GM19468 (cell line): ENCODE measurements at regions not wholly inside any gene's neighbourhood (a gene's known extent, or its start where the extent isn't known, plus 50 kb on each side); places are given as distances from the start of the nearest gene placed in this dataset.

ENCODE experiments used
- ATAC-seq: cut with Tn5 transposase; IDR thresholded peaks from one replicate; pipeline ENCODE4 v1.9.1; 2021; ENCODE audit warnings: mild to moderate bottlenecking, moderate library complexity, moderate number of reproducible peaks; ENCODE audit not compliant: unreplicated experiment; ENCODE audit errors: extremely low read depth

DNA sequence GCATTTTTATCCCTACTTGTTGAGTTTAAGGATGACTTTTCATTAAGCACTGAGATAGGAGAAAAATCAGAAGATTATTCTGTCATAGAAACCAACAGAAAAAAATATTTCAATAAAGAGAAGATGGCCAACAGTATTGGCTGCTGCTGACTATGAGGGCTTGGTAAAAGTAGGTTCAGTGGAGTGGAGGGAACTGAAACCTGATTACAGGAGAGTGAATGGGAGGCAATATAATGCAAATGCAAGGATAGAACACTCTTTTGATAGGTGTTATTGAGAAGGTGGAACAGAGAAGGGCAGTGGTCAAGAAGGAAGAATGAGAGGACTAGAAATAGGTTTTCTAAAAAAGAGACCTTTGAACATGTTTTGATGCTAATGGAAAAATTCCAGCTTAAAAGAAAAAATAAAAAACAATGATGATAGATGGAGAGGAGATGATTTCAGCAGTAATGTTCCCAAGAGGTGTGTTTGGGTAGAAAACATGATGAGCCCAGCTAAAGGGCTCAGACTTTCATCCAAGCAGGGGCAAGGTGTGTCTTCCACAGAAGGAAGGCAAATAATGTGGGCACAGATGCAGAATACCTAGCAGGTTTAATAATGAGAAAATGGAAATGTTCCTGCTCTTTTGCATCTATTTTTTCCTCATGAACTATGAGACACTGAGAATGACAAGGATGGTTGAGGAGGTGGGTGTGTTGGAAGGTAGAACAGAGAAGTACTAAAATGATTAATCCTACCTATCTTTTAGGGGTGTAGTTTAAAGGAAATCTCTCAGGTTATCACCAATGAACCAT, 397.9 kb upstream of the GOLIM4 start:
- ATAC-seq, result no peak

DNA sequence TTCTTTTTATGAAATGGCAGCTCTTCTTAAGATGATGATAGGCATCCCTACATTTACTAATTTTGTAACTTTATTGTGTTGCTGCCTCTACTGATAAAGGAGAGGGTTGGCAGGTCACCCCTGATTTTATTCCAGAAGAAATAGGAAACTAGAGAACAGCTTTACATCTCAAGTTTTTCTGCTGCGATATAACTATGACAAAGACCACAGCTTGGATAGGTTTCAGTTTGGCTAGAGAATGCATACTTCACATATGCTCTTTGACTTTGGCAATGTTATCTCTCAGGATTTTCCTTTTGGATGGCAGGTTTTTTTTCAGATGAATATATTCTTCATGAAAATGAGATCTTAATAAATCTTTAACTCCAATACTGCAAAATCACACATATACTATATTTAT, 395.3 kb upstream of the GOLIM4 start:
- no peak for ATAC-seq

DNA sequence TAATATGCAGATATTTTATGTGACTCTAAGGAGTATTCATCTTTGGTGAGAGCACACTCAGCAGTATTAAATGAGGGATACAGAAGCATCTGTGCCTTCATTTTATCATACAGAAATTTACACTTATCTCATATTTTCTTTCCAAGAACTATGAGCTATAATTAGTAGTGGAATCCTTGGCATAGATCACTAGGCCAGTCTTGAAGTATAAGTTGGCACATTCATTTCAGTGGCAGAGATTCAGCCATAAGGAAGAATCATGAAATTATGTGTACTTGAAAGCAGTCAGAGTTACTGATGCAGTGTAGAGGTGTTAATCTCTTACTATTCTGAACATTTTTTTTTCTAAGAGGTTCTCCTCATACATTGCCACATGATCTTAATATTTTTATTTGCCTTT, 393.6 kb upstream of the GOLIM4 start:
- no peak for ATAC-seq

DNA sequence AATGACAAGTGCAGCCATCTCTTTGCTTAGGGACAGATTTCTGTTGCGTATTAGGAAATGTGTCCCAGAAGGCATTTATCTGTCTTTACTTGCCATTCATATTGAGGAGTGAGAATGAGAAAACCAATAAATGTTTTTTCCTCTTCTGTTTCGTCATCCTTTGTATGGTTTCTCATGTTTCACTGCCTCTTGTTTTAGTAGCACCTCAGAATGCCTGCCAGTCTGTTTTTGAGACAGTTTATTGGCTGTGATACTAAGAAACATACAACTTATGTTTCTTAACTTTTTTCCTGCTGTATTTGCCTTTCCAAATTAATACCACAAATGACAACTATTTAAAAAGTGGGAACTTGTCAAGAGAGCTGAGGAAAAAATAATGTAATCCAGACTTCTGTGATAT, 390.2 kb upstream of the GOLIM4 start:
- ATAC-seq, result no peak

DNA sequence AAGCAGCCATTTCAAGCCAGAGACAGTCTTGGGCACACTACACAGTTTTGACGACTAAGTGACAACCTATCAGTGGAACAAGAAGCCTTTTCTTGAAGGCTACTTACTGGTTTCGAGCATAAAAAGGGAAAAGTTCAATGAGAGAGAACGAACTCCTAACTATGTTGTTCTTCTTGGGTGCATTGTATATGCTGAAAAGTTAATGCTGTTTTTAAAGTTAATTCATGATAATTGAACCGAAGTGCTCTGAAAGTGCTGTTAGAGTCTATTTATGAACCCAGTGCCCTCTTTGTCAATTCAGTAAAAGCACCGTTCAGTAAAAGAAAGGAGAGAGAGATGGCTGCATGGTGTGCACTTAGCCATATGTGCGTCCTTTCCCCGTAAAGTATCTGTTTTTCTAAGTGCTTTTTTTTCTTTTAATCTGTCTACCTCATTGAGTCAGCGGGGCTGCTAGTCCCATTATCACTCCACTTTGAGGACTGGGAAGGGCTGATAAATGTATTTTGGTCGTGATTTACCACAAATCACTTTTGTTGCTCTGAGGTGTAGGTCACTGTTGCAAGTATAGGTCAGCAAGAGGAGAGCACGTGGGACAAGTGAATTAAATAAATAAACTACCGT, 380.7 kb upstream of the GOLIM4 start:
- ATAC-seq, result no peak

DNA sequence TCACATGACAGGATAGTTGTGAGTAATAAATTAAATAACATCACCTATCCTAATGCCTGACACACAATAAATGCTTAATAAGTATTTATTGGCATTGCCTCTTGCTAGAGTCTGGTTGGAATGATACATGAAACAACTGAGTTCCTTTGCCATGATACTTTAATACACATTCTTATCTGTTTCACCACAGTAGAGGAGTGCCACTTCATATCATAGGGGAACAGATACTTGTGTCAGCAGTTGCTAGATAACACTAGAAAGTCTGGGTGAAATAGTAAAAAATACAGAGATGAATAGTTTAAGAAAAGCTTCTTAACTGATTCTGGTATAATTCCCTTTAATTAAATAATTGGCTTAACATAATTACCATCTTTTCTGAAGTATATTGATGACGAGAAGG, 380.0 kb upstream of the GOLIM4 start:
- no peak for ATAC-seq

DNA sequence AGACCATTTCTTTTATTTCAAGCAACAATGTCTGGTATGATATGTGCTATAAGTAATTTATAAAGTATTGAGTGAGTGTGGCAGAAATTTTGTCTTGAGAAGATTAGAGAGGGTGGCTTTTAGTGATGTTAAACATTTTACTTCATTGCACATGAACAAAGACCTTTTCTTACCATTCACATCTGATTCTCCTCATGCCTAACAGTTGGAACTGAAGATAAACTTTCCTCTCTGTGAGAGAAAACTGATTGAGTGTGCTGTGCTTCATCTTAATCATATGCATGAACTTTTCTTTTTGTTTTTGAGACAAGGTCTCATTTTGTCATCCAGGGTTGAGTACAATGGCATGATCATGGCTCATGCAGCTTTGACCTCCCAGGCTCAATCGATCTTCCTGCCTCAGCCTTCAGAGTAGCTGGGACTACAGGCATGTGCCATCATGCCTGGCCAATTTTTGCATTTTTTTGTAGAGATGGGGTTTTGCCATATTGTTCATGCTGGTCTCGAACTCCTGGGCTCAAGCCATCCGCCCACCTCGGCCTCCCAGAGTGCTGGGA, 377.7 kb upstream of the GOLIM4 start:
- no peak for ATAC-seq

DNA sequence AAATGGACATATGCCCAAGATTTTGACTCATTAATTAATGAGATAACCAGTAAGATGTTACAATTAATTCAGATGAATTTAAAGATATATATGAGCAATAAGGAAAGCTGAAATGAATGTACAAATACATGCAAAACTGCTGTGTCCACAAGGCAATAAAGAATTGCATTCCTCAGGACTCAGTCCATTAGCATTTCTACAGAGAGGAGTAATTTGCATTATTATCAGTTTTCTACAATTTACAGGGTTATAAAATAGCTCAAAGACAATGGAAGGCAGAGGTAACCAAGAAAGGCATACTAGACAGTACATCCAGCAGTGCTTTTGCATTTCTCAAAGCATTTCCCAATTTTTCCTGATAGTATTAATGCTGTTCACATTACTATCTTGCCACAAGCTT, 377.1 kb upstream of the GOLIM4 start:
- ATAC-seq, result no peak

DNA sequence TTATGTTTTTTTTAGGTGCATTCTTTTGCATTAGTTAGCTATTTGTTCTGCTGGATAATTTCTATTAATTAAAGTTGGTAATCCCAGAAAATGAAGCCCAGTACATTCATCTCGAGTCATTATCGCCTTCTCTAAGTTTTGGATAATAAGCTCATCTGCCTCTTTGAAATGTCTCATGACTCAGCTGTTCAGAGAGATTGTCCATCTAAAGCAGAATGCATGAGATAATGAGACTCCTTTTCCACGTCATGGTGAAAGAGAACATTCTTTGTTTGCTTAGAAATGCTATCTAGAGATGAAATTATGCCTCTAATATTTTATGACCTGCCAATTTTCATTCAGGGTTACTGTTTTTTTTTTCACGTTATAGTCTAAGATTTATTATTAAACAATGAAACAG, 374.7 kb upstream of the GOLIM4 start:
- no peak for ATAC-seq

DNA sequence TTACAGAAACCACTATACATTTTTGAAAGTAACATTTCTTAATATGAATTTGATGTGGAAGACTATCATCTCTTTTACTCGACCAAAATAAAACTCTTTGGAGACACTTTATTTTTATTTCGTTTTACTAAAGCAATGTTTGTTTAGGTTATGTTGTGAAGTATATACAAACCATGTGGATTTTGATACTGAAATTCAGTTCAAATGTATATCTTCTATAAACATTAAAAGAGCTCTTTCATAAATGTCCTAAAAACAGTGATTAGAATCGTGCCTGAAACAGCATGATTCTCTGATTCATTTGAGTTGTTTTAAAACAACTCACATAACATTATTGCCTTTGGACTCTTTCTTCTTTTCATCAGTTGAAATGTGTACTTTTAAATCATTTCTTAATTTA, 373.7 kb upstream of the GOLIM4 start:
- no peak for ATAC-seq

DNA sequence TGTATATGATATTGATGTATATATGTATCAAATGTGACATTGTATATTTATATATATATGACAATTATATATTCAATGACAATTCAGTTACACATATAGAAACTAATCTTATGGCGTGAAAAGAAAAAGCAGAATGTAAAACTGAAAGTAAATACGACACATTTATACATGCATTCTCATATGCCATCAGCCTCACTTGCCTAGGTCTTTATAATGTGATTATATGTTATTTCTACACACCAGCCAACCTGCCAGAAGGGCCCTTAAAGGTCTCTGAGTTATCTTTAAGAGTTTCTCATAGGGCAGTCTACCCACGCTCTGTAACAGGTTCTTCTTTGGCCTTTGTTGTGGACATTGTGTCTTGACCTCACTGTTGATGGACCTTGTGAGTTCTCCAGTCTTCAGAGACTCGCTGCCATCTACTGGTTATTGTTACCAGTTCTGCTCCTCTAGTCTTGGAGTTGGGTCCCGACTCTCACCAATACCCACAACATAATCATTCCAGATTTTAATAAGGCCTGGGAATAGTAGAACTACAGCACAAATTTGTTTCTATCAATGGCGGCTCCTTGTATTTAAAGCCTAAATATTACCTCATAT, 371.5 kb upstream of the GOLIM4 start:
- ATAC-seq, result peak; percentile 62

DNA sequence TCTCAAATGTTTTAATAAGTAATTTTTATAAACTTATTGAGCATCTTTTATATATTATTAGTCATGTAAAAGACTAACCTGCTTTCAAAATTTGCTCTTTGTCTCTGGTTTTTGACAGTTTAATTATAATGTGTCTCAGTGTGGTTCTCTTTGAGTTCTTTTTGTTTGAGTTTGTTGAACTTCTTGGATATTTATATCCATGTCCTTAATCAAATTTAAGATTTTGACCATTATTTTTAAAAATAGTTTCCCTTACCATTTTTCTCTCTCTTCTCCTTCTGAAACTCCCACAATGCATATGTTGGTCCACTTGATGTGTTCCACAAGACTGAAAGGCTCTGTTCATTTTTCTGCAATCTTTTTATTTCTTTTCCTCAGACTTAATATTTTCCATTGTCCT, 366.1 kb upstream of the GOLIM4 start:
- ATAC-seq, result no peak

DNA sequence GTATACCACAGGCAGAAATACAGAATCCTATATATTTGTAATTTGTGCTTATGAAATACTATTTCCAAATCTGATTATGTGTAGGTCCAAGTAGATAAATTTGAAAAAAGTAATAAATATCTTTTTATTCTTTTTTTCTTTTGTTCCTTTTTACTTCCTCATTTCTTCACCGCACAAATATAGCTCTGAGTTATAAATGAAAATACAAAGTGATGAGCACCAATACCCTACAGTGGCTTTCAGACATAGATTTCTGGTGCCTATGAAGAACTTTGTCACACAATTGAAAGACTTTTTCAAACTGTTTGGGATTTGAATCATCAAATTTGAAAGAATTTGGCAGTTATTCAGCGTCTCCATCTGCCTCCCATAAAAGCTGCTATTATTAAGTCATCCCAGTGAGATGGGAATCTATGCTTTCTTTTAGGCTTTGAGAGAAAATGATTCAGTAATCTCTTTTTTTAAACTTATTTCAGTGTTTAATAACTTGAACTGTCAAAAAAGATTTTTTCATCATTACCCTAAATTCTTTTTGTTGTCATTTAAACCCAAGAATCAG, 363.6 kb upstream of the GOLIM4 start:
- no peak for ATAC-seq

DNA sequence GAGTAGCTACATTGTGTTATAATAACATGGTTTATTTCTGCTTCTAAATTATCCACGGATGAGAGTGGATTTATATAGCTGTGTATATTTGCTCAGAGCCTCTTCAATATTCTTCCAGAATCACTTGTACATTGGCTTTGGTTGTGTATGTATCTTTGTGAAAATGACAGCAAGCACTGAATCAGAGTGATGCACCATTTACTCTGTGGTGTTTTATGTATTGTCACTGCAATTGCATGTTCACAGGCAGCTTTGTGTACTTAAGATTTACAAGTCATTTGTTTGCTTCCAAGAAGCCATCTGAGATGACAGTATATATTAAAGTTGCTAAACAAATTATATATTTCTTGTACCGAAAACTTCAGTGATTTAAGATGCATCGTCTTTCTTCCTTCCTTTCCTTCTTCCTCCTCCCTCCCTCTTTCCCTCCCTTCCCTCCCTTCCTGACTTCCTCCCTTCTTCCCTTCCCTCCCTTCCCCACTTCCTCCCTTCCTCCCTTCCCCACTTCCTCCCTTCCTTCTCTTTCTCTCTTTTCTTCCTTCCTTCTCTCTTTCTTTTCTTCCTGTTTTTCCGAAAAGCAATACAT, 362.3 kb upstream of the GOLIM4 start:
- ATAC-seq, result no peak

DNA sequence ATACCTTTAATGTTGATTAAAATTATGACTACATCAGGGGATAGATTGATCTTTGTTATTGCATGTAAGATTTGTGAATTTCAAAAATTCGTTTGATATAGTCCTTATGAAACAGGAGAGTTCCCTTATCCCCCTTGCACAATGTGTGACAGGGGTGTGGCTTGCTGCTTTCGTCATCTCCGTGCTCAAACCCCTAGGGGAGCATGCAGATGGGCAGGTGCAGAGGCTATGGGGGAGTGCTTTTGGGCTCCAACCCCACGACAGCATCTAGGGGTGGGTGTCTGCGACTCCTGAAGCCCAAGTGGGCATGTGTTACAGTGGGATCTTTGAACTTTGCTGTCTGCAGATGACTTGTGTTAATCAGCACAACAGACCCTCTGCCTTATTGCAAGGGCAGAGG, 360.1 kb upstream of the GOLIM4 start:
- ATAC-seq, result no peak

DNA sequence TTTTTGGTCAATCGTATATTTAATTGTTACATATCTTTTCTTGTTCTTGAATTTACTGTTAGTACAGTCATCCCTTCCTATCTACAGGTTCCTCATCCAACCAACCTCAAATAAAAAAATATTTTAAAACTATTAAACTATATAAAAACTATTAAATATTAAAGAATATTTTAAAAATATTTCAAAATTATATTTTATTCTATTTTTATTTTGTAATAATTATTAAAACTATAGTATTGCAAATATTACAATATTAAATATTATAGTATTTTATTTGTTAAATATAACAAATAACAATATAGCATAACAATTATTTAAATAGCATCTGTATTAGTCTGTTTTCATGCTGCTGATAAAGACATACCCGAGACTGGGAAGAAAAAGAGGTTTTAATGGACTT, 357.9 kb upstream of the GOLIM4 start:
- ATAC-seq, result no peak

DNA sequence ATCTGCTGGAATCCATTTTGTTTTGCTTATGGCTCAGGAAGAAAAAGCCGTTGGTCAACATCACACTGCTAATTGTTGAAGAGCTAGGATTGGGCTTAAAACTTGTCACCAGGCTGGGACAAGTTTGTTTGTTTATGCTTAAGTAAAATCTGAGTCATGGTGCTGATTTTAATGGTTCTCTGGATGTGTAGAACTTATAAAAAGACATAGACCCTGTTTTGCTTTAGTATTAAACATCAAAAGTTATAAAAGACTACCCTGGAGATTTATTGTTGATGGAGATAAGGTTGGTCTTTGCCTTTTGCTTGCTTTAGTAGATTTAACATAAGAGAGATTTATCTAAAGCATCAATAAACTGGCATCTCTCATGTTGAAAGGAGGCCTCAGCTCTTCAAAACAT, 348.2 kb upstream of the GOLIM4 start:
- no peak for ATAC-seq

DNA sequence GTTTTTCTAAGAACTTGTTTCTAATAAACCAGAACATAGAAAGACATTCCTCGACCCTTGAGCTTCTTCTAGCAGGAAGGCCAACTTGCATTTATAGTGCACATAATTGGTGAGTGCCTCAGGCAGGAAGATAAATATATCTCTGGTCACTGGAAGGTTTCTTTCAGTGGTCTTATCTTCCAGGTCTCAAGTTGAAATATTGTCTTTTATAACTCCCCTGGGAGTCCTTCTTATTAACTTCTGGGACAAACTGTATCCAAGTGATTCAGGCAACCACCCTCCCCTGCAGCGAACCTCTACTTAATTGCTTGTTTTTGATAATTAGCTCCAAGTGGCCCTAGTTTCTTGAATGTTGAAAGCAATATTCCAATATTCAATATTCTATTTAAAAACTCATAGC, 346.8 kb upstream of the GOLIM4 start:
- no peak for ATAC-seq

DNA sequence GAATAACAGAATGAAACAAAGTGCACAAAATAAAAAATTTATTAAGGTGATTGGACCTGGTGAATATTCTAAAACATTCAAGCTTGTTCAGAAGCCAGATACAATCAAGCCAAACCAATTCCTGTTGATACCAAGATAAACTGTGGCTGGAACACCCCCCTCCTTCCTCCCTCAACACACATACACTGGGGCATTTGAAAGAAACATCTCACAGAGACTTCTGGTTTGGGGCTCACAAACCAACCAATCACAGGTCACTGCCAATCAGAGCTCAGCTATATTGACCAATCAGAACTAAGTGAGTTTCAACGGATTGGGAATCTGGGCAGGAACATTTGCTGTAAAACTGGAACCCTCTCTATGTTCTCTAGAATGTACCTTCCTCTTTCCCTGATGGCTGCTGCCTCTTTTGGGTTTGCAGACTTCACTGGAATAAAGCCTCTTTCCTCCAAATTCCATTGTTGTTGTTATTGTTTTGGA, 340.6 kb upstream of the GOLIM4 start:
- ATAC-seq, result no peak

DNA sequence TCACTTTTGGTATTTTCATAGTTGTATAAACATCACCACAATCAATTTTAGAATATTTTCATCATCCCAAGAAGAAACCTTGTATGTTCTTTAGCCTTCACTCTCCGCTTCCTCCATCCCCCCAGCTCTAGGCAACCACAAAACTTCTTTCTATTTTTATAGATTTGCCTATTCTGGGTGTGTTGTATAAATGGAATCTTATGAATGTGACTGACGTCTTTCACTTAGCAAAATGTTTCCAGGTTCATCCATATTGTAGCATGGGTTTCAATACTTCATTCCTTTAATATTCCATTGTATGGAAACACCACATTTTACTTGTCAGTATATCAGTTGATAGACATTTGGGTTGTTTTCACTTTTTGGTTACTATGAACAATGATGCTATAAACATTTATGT, 335.8 kb upstream of the GOLIM4 start:
- no peak for ATAC-seq
